ENCODE measurements at regions not wholly inside any gene's neighbourhood (a gene's known extent, or its start where the extent isn't known, plus 50 kb on each side); places are given as distances from the start of the nearest gene placed in this dataset.

- no peak for TF ChIP-seq CTCF (IDR thresholded peaks at IDR 0.05)
- TF ChIP-seq EP300 (IDR thresholded peaks at IDR 0.05; ENCODE audit: borderline replicate concordance in 1 of 2, low read depth in 1 of 2, low read length in 1 of 2), result no peak
- TF ChIP-seq RFX5 (IDR thresholded peaks at IDR 0.05; ENCODE audit: low read length), result no peak
- no peak for TF ChIP-seq NRF1 (IDR thresholded peaks at IDR 0.05; ENCODE audit: low read depth, low read length)
- TF ChIP-seq TAF1 (IDR thresholded peaks at IDR 0.05; ENCODE audit: borderline replicate concordance, low read depth, low read length), result no peak
- no peak for TF ChIP-seq REST (IDR thresholded peaks at IDR 0.05; ENCODE audit: low read depth, low read length)
- no peak for TF ChIP-seq USF2 (IDR thresholded peaks at IDR 0.05; ENCODE audit: borderline replicate concordance, low read depth, low read length)
- TF ChIP-seq FOSL2 (IDR thresholded peaks at IDR 0.05; ENCODE audit: borderline replicate concordance, low read depth), result no peak
- TF ChIP-seq USF1 (IDR thresholded peaks at IDR 0.05; ENCODE audit: borderline replicate concordance, low read depth), result no peak
- TF ChIP-seq MEF2A (IDR thresholded peaks at IDR 0.05; ENCODE audit: borderline replicate concordance, low read depth), result no peak
- TF ChIP-seq ZBTB33 (IDR thresholded peaks at IDR 0.05; ENCODE audit: borderline replicate concordance, low read depth), result no peak
- TF ChIP-seq FOXM1 (IDR thresholded peaks at IDR 0.05; ENCODE audit: low read depth), result no peak
- TF ChIP-seq MAX (IDR thresholded peaks at IDR 0.05; ENCODE audit: low read depth), result no peak
Observed at GRCh38 chr10:78920011-78920410, 148.8 kb upstream of the ZMIZ1 start.
